Psoas muscle (tissue), 7 donors: ENCODE measurements at regions not wholly inside any gene's neighbourhood (a gene's known extent, or its start where the extent isn't known, plus 50 kb on each side); places are given as distances from the start of the nearest gene placed in this dataset.
"Not testable (repeated sequence)": the region's sequence is repeated elsewhere in the genome, so short reads cannot be mapped to it uniquely, and the experiment has no call there.

Experiments used
- ATAC-seq, 4 donors: fragments of 200-7000 bp; cut with Tn5 transposase; one replicate each; pipeline ENCODE4 v1.9.1; 2020; ENCODE audit warnings: moderate library complexity in 3 of 4, mild to moderate bottlenecking in 2 of 4
- DNase-seq, 2 donors: peaks; one replicate each; pipeline ENCODE4 v3.0.0-alpha.2; 2020
- H3K27ac ChIP-seq: fragments of 200-600 bp; one replicate; pipeline ENCODE4 v1.8.0; 2022
- H3K27me3 ChIP-seq, 3 donors: fragments of 200-600 bp in 1 of 3; one replicate each; pipeline versions ENCODE4 v1.6.1 to v1.8.0; 2013 to 2022; ENCODE audit warnings: low read length in 2 of 3, mild to moderate bottlenecking in 2 of 3, moderate library complexity in 1 of 3; ENCODE audit not compliant: insufficient read depth in 3 of 3
- H3K36me3 ChIP-seq, 2 donors: fragments of 200-600 bp in 1 of 2; one replicate each; pipeline versions ENCODE4 v1.6.1 to v1.8.0; 2013 to 2022; ENCODE audit warnings: low read depth in 1 of 2, mild to moderate bottlenecking in 1 of 2, moderate library complexity in 1 of 2; ENCODE audit not compliant: insufficient read depth in 1 of 2
- H3K4me1 ChIP-seq: fragments of 200-600 bp; one replicate; pipeline ENCODE4 v1.8.0; 2022
- H3K4me3 ChIP-seq: fragments of 200-600 bp; one replicate; pipeline ENCODE4 v1.8.0; 2022; ENCODE audit warnings: mild to moderate bottlenecking
- H3K9me3 ChIP-seq: fragments of 200-600 bp; one replicate; pipeline ENCODE4 v1.8.0; 2022
- WGBS, 3 donors: extraction: QIAGEN DNeasy Blood & Tissue Kit; methylation state at CpG; one replicate each; pipeline versions ENCODE4 v1.1.6 to v1.1.7; 2013; 5-methylcytosine and 5-hydroxymethylcytosine counted together
- intact Hi-C, 2 donors: fragments of 100-400 bp; cut with DNase I; formaldehyde crosslinking; loops; one replicate each; pipeline versions ENCODE4 v1.11.0 to v1.14.2; 2022
- TF ChIP-seq, protein P1 (sequence below): fragments of 200-600 bp; IDR thresholded peaks from one replicate; pipeline ENCODE4 v1.8.0; 2022; ENCODE audit warnings: antibody characterized with exemption
- donor health status: healthy with polysubstance abuse.
- donor health status: DM: no; HTN: no; CAD: no; lungs with moderate emphysema.
- donor health status: Bipolar disorder and iron deficiency.
- donor health status: healthy.
- donor health status: DM: yes; HTN: yes; CAD: no.
- donor health status: DM: no; HTN: no; CAD: no.
- donor health status: DM: yes; HTN: yes; CAD: no.

DNA sequence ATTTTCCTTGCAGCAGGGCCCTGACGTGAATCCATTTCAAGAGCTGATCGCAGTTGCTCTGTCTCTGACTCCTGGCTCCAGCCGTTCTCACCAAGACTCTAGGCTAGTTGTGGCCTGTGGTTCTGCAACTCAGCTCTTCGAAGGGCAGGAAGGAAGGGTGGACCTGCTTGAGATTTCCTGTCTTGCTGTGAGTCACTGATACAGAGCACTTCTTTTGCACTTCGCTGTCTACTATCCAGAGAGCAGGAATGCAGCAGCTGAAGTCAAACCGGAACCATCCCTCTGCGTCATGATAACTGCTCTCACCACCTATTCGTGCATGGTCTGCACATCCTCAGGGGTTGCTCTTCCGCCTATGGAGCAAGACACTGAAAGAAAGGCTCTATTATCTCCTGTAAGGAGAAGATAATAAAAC lies 59.7 kb downstream of the RAP2B start:
- ATAC-seq: peak; percentile 53 to 78 (median 74)

DNA sequence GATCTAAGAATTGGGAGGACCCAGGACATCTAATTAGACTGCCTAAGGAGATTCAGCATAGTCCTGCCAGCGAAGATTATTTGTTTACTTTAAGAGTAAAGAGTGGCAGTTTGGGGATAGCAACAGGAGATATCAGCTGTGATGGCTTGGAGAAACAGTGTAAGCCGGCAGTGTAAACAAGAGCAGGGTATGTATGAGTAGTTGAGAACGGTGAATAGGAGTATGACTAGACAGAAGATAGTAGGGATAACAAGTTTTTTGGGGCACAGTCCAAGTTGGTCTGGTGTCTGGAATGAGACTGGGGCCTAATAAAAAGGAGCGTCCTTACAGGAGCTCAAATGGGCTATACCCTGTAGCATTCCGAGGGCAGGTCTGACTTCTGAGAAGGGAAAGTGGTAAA lies 64.9 kb downstream of the RAP2B start:
- intact Hi-C loops: not testable (repeated sequence)
- 83 to 86% (median 84%) methylated on average over 5 of the region's 5 CpGs for WGBS, 3 donors

More for the DNA sequence above, 59.7 kb downstream of the RAP2B start:
- TF ChIP-seq, protein P1, sequence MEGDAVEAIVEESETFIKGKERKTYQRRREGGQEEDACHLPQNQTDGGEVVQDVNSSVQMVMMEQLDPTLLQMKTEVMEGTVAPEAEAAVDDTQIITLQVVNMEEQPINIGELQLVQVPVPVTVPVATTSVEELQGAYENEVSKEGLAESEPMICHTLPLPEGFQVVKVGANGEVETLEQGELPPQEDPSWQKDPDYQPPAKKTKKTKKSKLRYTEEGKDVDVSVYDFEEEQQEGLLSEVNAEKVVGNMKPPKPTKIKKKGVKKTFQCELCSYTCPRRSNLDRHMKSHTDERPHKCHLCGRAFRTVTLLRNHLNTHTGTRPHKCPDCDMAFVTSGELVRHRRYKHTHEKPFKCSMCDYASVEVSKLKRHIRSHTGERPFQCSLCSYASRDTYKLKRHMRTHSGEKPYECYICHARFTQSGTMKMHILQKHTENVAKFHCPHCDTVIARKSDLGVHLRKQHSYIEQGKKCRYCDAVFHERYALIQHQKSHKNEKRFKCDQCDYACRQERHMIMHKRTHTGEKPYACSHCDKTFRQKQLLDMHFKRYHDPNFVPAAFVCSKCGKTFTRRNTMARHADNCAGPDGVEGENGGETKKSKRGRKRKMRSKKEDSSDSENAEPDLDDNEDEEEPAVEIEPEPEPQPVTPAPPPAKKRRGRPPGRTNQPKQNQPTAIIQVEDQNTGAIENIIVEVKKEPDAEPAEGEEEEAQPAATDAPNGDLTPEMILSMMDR: no peak
- Histone ChIP-seq H3K9me3 (no peaks in the 10 kb centered on the region), H3K27me3 (no peaks in the 10 kb centered on the region), H3K4me3 (no peak overlapping the region), H3K36me3 (no peaks in the 10 kb centered on the region), H3K4me1 (no peaks in the 10 kb centered on the region), H3K27ac (peak overlapping the region; percentile 23)
- WGBS, 3 donors: 59 to 69% (median 64%) methylated on average over 9 of the region's 9 CpGs
- intact Hi-C loops: no loop called here
- peak; percentile 40 to 53 for DNase-seq

DNA sequence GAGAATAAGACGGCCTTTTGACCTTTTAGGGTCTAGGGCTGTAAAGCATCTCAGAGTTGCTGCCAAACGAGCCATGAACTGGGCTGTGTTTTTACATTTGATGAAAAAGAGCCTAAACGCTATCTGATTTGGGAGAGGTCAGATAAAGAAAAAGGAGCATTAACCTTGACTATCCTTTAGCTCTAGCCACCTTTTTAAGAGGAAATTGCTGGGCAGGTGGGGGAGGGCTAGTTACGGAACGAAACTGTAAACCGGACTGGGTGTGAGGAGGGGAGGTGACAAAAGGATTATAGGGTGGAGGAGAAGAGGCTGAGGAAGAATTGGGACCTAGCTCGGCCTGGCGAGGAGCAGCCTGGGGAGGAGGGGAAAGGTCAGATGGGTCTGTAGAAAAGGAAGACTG lies 68.4 kb downstream of the RAP2B start:
- H3K4me3 ChIP-seq, H3K27ac ChIP-seq, DNase-seq, H3K4me1 ChIP-seq, H3K27me3 ChIP-seq, ATAC-seq, intact Hi-C loops, H3K36me3 ChIP-seq, H3K9me3 ChIP-seq: not testable (repeated sequence)
- WGBS, 3 donors: 56 to 62% (median 60%) methylated on average over 8 of the region's 8 CpGs

More for the DNA sequence above, 64.9 kb downstream of the RAP2B start:
- H3K27me3 ChIP-seq, H3K9me3 ChIP-seq, DNase-seq, ATAC-seq, H3K36me3 ChIP-seq, H3K4me3 ChIP-seq, H3K27ac ChIP-seq, H3K4me1 ChIP-seq: not testable (repeated sequence)

- WGBS, 3 donors: 90 to 94% (median 92%) methylated on average over 3 of the region's 3 CpGs
- DNase-seq, H3K9me3 ChIP-seq, H3K27me3 ChIP-seq, H3K4me1 ChIP-seq, H3K4me3 ChIP-seq, H3K36me3 ChIP-seq, H3K27ac ChIP-seq, ATAC-seq, intact Hi-C loops: not testable (repeated sequence)
Measured at GRCh38 chr3:153231245-153231644, 69.2 kb downstream of the RAP2B start.

GRCh38 chr3:153232050-153232752 lies 70.2 kb downstream of the RAP2B start:
- ATAC-seq, intact Hi-C loops, H3K27me3 ChIP-seq, H3K27ac ChIP-seq, DNase-seq, H3K9me3 ChIP-seq, H3K36me3 ChIP-seq, H3K4me3 ChIP-seq, H3K4me1 ChIP-seq: not testable (repeated sequence)
- WGBS, 3 donors: 67 to 80% (median 74%) methylated on average over 6 to 11 of the region's 11 CpGs

DNA sequence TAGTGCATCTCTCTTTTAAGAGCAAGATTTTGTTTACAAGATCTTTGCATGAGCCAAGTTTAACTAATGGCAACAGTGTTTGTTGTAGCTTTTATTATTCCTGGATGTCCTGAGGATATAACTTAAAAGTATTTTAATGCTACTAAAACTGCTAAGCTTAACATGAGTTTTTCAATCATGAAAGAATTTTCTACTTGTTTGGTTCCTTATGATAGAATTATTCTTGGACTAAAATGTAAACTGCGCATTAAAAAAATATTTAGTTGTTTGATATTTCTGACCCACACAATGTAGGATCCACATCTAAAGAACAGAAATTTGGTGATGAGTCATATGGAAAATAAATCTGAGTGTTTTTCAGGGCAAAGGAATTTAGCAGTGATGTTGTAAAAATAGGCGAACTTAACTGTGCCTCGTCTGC lies 70.8 kb downstream of the RAP2B start:
- TF ChIP-seq, protein P1: no peak
- WGBS, 3 donors: 72 to 76% (median 76%) methylated on average over 3 of the region's 3 CpGs
- intact Hi-C loops: no loop called here
- Histone ChIP-seq H3K36me3 (no peaks in the 10 kb centered on the region), H3K4me3 (no peak overlapping the region), H3K27me3 (no peaks in the 10 kb centered on the region), H3K27ac (no peak overlapping the region), H3K9me3 (no peaks in the 10 kb centered on the region), H3K4me1 (no peaks in the 10 kb centered on the region)
- DNase-seq: no peak
- no peak for ATAC-seq

- TF ChIP-seq, protein P1: no peak
- Histone ChIP-seq H3K36me3 (no peaks in the 10 kb centered on the region), H3K27ac (no peak overlapping the region), H3K9me3 (no peaks in the 10 kb centered on the region), H3K27me3 (no peaks in the 10 kb centered on the region), H3K4me3 (no peak overlapping the region), H3K4me1 (no peaks in the 10 kb centered on the region)
- intact Hi-C loops: no loop called here
- DNase-seq (no peak), ATAC-seq (no peak)
Measured at GRCh38 chr3:153233986-153234385, 72.0 kb downstream of the RAP2B start.
